ENCODE measurements at regions not wholly inside any gene's neighbourhood (a gene's known extent, or its start where the extent isn't known, plus 50 kb on each side); places are given as distances from the start of the nearest gene placed in this dataset.
"Not testable (repeated sequence)": the region's sequence is repeated elsewhere in the genome, so short reads cannot be mapped to it uniquely, and the experiment has no call there.

DNA sequence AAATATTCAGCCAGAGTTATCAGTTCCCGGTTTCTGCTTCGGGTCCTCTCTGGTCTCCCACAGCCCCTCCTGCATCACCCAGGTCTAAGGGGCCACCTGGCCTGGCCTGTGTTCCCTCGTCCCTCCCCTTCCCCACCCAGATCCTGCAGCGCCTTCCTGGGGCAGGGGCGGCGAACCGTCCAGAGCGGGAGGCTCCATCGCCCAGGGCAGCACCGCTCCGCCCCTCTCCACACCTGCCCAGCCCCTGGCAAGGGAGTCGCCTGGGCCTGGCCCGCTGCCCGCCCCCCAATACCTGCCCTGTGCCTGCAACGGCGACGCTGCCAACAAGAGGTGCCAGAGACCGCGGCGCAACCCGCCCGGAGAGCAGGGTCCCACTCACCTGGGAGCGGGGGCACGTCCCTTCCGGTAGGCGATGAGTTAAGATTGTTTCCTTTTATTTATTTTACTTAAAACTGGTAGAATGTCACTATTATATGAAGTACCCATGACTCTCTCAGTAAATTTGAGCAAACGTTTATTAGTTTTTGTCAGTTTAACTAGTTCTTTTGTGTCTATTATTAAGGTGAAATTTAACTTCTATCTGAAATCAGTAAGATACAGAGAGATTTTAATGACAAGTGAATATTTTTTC, 1641.1 kb downstream of the SPATA31A7 start:
- DNase-seq (ENCODE audit: extremely low spot score, insufficient read length, low read depth); FAIRE-seq: not testable (repeated sequence)

DNA sequence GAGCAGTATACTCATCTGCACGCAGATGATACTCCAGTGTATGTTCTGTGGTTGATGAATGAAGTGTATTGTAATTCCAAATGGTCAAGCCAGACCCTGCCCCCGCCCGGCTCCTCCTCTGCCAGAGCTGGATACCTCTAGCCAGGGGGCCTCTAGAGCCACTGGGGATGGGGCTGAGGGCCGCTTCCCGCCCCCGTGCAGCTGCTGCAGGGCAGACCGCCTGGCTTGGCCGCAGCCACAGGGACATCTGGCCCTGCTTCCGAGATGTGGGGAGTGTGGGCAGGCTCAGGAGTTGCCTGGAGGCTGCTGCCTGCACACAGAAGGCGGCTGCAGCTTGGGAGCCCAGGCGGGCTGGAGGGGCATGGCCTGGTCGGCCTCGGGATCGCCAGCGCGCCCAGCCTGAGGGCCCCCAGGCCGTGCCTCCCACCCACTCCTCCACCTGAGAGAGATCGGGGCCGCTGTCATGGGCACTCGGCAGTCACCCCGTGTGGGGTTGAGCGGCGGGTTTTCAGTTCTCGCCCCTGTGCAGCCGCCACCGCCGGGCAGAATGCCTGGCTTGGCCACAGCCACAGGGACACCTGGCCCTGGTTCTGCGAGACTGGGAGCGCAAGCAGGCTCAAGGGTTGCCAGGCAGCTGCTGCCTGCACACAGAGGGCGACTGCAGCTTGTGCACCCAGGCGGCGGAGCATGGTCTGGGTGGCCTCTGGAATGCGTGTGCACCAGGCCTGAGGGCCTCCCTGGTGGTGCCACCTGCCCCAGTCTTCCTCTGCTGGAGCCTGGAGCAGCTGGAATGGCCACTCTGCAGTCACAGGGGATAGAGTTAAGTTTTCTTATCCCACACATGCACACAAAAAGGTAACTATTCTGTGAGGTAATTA, 1643.7 kb downstream of the SPATA31A7 start:
- not testable (repeated sequence) for DNase-seq (ENCODE audit: extremely low spot score, insufficient read length, low read depth); FAIRE-seq

DNA sequence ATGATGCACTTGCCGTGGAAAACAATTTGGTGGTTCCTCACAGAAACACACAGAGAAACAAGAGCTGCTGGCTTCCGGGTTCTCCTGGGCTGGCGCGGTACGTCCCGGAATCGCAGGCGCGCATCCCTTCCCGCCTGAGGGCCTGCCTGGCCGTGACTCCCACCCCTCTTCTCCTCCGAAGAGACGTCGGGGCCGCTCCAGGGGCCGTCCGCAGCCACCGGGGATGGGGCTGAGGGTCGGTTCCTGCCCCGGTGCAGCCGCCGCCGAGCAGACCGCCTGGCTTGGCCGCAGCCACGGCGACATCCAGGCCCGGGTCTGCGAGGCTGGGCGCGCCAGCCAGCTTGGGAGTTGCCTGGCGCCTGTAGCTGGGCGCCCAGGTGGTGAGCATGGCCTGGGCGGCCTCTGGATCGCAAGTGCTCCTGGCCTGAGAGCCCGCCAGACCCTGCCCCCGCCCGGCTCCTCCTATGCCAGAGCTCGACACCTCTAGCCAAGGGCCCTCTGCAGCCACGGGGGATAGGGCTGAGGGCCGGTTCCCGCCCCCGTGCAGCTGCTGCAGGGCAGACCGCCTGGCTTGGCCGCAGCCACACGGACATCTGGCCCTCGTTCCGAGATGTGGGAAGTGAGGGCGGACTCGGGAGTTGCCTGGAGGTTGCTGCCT, 1647.5 kb downstream of the SPATA31A7 start:
- not testable (repeated sequence) for DNase-seq (ENCODE audit: extremely low spot score, insufficient read length, low read depth); FAIRE-seq

DNA sequence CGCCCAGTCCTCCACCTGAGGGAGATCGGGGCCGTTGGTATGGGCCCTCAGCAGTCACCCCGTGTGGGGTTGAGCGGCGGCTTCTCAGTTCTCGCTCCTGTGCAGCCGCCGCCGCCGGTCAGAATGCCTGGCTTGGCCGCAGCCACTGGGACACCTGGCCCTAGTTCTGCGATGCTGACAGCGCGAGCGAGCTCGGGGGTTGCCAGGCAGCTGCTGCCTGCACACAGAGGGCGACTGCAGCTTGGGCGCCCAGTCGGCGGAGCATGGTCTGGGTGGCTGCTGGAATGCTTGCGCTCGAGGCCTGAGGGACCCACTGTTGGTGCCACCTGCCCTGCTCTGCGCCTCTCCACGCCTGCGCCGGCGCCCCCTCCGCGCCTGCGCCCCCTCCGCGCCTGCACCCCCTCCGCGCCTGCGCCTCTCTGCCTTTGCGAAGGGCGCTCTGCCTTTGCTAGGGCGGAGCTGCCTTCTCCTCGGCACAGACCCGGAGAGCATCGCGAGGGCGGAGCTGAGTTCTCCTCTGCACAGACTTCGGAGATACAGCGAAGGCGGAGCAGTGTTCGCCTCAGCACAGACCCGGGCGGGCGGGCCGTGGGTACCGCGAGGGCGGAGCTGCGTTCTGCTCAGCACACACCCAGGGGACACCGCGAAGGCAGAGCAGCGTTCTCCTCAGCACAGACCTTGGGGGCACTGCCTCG, 1648.3 kb downstream of the SPATA31A7 start:
- not testable (repeated sequence) for FAIRE-seq
- DNase-seq (ENCODE audit: extremely low spot score, insufficient read length, low read depth): peak; percentile 25

DNA sequence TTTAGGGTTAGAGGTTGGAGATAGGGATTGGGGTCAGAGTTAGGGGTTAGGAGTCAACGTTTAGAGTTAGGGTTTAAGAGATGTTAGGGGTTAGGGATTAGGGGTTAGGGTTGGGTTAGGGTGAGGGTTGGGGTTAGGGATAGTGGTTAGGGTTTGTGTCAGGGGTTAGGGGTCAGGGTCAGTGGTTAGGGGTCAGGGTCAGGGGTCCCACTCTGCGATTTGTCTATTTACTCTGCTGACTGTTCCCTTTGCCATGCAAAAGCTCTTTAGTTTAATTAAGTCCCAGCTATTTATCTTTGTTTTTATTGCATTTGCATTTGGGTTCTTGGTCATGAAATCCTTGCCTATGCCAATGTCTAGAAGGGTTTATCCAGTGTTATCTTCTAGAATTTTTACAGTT, 1649.3 kb downstream of the SPATA31A7 start:
- DNase-seq (ENCODE audit: extremely low spot score, insufficient read length, low read depth); FAIRE-seq: not testable (repeated sequence)

DNA sequence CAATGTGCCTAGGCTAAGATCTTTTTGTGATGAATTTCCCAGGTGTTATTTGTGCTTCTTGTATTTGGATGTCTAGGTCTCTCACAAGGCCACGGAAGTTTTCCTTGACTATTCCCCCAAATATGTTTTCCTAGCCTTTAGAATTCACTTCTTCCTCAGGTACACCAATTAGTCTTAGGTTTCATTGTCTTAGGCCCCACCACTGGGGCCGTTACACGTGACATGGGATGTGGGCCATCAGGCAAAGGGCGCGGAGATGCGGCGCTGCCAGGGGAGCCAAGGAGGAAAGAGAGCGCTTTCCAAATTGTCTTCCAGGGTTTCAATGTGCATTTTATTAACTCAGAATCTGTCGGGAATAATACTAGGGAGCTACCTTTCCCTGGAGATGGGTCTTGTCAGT, 1653.3 kb downstream of the SPATA31A7 start:
- not testable (repeated sequence) for DNase-seq (ENCODE audit: extremely low spot score, insufficient read length, low read depth); FAIRE-seq

DNA sequence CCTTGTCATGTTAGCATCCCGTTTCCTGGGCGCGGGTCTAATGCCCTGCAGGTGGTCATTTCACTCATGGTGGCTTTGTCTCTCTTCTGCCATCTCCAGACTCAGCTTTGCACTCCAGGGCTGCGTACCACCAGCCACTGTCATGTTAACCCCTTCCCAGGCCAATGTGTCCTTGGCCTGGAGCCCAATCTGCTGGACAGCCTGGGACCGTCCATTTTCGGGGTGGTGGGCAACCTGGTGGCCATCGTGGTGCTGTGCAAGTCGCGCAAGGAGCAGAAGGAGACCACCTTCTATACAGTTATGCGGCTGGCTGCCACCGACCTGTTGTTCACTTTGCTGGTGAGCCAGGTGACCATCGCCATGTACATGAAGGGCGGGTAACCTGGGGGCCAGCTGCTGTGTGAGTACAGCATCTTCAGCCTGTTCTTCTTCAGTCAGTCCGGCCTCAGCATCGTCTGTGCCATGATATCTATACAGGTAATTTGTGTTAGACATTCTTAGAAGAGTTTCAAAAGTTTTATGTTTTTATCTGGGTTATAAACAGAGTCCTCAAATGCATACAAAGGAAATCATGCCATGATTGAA, 1654.0 kb downstream of the SPATA31A7 start:
- not testable (repeated sequence) for FAIRE-seq

DNA sequence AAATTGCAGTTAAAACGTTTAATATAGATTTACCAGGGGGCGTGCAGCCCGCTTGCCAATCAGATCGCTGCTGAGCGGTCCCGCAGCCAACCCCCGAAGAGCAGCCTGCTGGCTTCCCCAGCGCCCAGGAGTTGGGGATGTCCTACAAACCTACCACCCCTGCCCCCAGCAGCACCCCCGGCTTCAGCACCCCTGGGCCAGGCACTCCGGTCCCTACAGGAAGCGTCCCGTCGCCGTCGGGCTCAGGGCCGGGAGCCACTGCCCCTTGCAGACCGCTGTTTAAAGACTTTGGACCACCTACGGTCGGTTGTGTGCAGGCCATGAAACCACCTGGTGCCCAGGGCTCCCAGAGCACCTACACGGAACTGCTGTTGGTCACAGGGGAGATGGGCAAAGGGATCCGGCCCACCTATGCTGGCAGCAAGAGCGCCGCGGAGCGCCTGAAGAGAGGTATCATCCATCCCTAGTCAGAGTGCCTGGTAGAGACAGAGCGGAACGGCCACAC, 1654.9 kb downstream of the SPATA31A7 start:
- DNase-seq (ENCODE audit: extremely low spot score, insufficient read length, low read depth); FAIRE-seq: not testable (repeated sequence)

More for the DNA sequence above, 1654.0 kb downstream of the SPATA31A7 start:
- not testable (repeated sequence) for DNase-seq (ENCODE audit: extremely low spot score, insufficient read length, low read depth)

DNA sequence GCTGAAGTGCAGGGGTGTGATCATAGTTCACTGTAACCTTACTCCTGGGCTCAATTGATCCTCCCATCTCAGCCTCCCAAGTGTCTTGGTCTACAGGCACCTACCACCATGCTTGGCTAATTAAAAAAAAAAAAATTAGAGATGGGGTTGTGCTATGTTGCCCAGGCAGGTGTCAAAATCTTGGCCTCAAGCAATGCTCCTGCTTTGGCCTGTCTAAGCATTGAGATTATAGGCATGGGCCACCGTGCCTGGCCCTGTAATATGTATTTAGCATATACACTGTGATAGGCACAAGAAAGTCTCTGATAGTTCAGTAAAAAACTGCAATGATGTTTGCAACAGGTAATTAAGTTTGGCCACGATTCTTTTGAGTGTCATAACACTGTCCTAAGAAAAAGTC, 1658.4 kb downstream of the SPATA31A7 start:
- not testable (repeated sequence) for FAIRE-seq; DNase-seq (ENCODE audit: extremely low spot score, insufficient read length, low read depth)

DNA sequence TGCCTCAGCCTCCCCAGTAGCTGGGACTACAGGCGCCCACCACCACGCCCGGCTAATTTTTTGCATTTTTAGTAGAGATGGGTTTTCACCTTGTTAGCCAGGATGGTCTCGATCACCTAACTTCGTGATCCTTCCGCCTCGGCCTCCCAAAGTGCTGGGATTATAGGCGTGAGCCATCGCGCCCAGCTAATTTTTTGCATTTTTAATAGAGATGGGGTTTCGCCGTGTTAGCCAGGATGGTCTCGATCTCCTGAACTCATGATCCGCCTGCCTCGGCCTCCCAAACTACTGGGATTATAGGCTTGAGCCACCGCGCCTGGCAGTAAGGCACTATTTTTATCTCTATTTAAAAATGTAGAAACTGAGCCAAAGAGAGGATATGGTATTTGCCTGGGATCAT, 1660.2 kb downstream of the SPATA31A7 start:
- not testable (repeated sequence) for DNase-seq (ENCODE audit: extremely low spot score, insufficient read length, low read depth)

DNA sequence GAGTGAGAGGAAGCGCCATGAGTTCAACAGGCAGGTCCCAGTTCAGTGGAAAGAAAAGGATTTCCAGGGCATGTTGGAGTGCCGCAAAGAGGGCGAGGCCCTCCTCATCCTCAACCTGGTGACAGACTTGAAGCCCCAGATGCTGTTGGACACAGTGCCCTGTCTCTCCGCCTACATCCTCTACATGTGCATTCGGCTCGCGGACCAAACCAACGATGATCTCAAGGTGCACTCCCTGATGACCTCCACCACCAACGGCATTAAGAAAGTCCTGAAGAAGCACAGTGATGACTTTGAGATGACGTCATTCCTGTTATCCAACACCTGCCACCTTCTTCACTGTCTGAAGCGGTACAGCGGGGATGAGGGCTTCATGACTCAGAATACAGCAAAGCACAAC, 1667.4 kb downstream of the SPATA31A7 start:
- not testable (repeated sequence) for FAIRE-seq; DNase-seq (ENCODE audit: extremely low spot score, insufficient read length, low read depth)

More for the DNA sequence above, 1660.2 kb downstream of the SPATA31A7 start:
- not testable (repeated sequence) for FAIRE-seq

DNA sequence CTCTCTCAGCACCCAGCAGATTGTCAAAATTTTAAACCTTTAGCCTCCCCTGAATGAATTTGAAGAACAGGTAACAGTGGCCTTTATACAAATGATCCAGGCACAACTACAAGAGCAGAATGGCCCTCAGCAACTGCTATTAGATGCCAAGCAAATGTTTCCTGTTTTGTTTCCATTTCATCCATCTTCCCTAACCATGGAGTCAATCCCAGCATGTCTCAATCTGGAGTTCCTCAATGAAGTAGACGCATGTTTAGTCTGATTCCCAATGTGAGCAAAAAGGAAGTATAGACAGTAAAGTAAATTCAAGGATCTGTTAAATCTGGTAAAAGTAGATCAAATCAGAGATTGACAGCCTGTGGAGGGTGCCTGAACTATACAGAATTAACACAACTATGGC, 1668.4 kb downstream of the SPATA31A7 start:
- not testable (repeated sequence) for FAIRE-seq; DNase-seq (ENCODE audit: extremely low spot score, insufficient read length, low read depth)

DNA sequence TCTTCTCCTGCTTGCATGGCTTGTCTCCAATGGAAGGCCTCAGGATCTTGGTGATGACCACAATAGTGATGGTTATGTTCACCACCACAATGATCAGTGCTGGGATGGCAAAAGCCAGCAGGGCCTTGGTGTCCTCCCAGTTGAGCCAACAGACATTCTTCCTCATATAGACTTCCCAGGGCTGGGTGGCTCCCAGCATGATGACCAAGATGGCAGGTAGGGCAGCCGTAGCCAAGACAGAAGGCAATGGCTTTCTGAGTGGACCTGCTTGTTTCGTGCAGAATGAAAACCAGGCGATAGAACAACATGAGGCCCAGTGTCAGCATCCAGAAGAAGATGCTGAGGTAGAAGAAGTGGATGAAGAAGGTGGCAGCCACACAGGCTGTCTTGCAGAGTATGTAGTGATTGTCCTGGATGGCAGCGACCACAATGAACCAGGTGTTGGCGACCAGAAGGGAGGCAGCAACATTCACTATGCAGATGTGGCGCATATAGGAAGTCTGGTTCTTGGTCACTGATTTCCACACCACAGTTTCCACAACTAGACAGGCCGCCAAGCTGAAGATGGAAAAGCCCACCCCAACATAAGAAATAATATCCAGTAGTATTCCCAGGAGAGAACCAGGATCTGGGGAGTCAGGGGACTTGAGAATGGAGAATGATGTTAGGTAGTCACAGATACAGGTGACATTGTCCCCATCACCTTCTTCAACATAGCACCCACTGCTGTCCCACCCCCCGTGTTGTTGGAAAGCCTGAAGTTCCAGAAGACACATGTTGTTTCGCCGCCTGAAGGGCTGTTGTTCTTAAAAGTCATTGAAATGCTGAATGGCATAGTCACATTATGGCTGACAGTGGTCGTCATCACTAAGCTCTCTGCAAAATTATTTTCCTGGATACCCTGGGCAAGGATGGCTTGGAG, 1671.4 kb downstream of the SPATA31A7 start:
- not testable (repeated sequence) for DNase-seq (ENCODE audit: extremely low spot score, insufficient read length, low read depth); FAIRE-seq

DNA sequence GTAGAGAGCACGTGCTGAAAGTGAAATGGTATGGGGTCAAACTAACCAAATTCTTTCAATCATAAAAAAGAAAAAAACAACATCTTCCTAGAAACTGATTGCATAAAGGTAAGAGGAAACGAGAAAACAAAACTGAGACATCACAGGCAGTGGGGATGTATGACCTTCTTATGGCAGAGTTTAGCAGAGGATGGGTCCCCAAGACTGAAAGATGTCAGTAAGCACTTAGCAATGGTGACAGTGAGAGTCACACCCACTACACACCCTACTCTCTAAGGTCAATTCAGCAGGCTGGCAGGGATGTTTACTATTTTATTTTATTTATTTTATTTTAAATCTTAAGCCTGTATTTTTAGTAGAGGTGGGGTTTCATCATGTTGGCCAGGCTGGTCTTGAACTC, 1672.3 kb downstream of the SPATA31A7 start:
- FAIRE-seq; DNase-seq (ENCODE audit: extremely low spot score, insufficient read length, low read depth): not testable (repeated sequence)

DNA sequence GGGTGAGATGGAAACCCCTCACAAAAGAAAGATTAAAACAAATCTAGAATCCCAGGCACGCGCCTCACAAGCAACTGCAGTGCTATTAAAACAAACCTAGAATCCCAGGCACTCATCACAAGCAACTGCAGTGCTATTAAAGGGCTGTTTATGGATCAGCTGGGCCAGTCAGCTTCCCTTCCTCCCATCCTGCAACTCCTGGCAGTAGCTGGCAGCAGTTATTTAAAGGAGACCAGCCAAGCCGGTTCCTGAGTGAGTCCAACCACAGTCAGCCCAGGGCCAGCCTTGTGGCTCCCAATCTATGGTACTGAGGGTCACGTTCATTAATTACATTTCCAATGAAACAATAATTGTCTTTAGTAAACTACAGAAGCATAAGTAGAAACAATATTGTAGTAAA, 1673.5 kb downstream of the SPATA31A7 start:
- FAIRE-seq; DNase-seq (ENCODE audit: extremely low spot score, insufficient read length, low read depth): not testable (repeated sequence)

DNA sequence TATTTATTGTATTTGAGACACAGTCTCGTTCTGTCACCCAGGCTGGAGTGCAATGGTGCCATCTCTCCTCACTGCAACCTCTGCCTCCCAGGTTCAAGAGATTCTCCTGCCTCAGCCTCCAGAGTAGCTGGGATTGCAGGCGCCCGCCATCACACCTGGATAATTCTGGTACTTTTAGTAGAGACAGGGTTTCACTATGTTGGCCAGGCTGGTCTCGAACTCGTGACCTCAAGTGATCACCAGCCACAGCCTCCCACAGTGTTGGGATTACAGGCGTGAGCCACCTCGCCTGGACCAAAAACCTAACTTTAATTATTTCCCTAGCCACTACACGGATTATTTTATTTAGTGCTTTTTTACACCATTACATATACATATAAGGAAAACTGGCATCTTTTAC, 1674.0 kb downstream of the SPATA31A7 start:
- FAIRE-seq; DNase-seq (ENCODE audit: extremely low spot score, insufficient read length, low read depth): not testable (repeated sequence)

DNA sequence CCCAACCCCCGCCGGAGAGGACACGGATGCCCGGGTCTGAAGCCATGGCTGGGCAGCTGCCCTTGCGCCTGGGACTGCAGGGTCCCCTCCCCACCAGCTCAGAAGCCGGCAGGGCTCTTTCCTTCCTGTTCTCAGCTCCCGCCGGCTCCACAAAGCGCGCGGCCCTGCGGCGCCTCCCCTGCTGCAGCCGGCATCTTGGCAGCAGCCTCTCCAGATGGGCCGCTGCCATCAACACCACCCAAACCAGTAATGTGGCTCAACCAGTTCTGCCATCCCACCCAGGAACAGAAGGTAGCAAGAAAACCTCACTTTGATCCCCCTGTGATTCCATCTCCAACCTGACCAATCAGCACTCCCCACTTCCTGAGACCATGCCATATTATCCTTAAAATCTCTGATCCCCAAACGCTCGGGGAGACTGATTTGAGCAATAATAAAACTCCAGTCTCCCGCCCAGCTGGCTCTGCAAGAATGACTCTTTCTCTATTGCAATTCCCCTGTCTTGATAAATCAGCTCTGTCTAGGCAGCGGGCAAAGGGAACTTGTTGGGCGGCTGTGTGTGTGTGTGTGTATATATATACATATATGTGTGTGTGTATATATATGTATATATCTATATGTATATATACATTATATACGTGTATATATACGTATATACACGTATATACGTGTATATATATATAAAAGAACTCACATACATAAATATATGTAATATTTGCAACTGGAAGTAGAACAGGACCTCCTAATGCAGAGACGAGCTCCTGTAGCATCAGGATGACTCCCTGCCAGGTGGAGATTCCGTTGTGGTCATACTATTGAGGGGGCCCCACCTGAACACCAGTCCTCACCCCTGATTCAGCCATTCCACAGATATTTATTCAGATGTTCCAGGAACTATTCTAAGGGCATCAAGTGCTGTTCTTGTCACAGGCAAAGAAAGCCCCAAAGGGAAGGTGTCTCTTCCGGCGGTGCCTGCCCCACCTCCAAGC, 1674.9 kb downstream of the SPATA31A7 start:
- not testable (repeated sequence) for DNase-seq (ENCODE audit: extremely low spot score, insufficient read length, low read depth); FAIRE-seq

Data from GM18507 (cell line).